ENCODE measurements at regions not wholly inside any gene's neighbourhood (a gene's known extent, or its start where the extent isn't known, plus 50 kb on each side); places are given as distances from the start of the nearest gene placed in this dataset.
"Not testable (repeated sequence)": the region's sequence is repeated elsewhere in the genome, so short reads cannot be mapped to it uniquely, and the experiment has no call there.

DNA sequence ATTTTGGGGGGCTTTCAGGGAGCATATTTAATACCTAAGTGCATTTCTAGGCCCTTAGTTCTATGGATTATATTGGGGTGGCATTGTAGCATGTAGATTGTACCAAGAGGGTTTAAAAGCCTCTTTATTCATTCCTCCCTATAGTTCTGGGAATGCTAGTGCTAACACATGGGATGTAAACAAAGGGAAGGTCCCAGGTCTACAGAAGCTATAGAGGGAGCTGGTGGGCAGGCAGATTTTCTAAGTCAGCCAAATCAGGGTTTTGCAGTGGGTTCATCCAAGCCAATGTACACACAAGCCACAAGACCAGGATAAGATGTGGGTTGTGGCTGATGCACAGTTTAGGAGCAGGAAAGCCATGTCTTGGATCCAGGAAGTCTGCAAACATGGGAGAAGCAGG is 131.8 kb downstream of the SRGAP2 start:
- TF ChIP-seq YY1 (IDR thresholded peaks at IDR 0.05); SP1 (IDR thresholded peaks at IDR 0.05); HNF4G (IDR thresholded peaks at IDR 0.05); RAD21 (IDR thresholded peaks at IDR 0.05); REST (IDR thresholded peaks at IDR 0.05); MAX (IDR thresholded peaks at IDR 0.05); GABPA (IDR thresholded peaks at IDR 0.05 in 1 of 2, conservative IDR thresholded peaks at IDR 0.05 in 1 of 2): not testable (repeated sequence)
- TF ChIP-seq, protein P1, sequence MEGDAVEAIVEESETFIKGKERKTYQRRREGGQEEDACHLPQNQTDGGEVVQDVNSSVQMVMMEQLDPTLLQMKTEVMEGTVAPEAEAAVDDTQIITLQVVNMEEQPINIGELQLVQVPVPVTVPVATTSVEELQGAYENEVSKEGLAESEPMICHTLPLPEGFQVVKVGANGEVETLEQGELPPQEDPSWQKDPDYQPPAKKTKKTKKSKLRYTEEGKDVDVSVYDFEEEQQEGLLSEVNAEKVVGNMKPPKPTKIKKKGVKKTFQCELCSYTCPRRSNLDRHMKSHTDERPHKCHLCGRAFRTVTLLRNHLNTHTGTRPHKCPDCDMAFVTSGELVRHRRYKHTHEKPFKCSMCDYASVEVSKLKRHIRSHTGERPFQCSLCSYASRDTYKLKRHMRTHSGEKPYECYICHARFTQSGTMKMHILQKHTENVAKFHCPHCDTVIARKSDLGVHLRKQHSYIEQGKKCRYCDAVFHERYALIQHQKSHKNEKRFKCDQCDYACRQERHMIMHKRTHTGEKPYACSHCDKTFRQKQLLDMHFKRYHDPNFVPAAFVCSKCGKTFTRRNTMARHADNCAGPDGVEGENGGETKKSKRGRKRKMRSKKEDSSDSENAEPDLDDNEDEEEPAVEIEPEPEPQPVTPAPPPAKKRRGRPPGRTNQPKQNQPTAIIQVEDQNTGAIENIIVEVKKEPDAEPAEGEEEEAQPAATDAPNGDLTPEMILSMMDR (IDR thresholded peaks at IDR 0.05; ENCODE audit: low read depth, low read length, missing input control) = not testable (repeated sequence)

Data from liver (tissue), 3 donors.